CD4-positive, CD25-positive, alpha-beta regulatory T cell (primary cell): ENCODE measurements at regions not wholly inside any gene's neighbourhood (a gene's known extent, or its start where the extent isn't known, plus 50 kb on each side); places are given as distances from the start of the nearest gene placed in this dataset.
"Not testable (repeated sequence)": the region's sequence is repeated elsewhere in the genome, so short reads cannot be mapped to it uniquely, and the experiment has no call there.

Source experiments
- ATAC-seq, 2 donors: fragments of 150-1000 bp; cut with Tn5 transposase; one replicate each; pipeline ENCODE4 v1.10.0; 2021; ENCODE audit warnings: low read depth in 2 of 2, moderate number of reproducible peaks in 2 of 2, moderate library complexity in 1 of 2
- DNase-seq, 3 donors: peaks; one replicate each; pipeline versions ENCODE4 v3.0.0 to v3.0.0-alpha.2; 2012 to 2022; ENCODE audit warnings: mixed read lengths in 1 of 3
- H3K27ac ChIP-seq: one replicate; pipeline ENCODE4 v1.7.0; 2013; ENCODE audit warnings: mild to moderate bottlenecking, low read length; ENCODE audit not compliant: insufficient read depth, poor library complexity, severe bottlenecking
- H3K27me3 ChIP-seq: one replicate; pipeline ENCODE4 v1.7.0; 2013; ENCODE audit warnings: low read length; ENCODE audit not compliant: control insufficient read depth, insufficient read depth
- H3K36me3 ChIP-seq: one replicate; pipeline ENCODE4 v1.7.0; 2013; ENCODE audit warnings: mild to moderate bottlenecking, low read length, moderate library complexity; ENCODE audit not compliant: control insufficient read depth, insufficient read depth
- H3K4me1 ChIP-seq: 2 replicates; pipeline ENCODE4 v1.7.0; 2013; ENCODE audit warnings: mild to moderate bottlenecking, low read length; ENCODE audit not compliant: insufficient read depth, control insufficient read depth, poor library complexity, severe bottlenecking
- H3K4me3 ChIP-seq: one replicate; pipeline ENCODE4 v1.7.0; 2013; ENCODE audit warnings: low read depth, mild to moderate bottlenecking, low read length, moderate library complexity
- H3K9me3 ChIP-seq, 2 experiments: 1 replicate in 1 of 2; 2 replicates in 1 of 2; pipeline ENCODE4 v1.7.0; 2013; ENCODE audit warnings: low read length in 2 of 2, mild to moderate bottlenecking in 1 of 2, moderate library complexity in 1 of 2; ENCODE audit not compliant: control insufficient read depth in 2 of 2
- H3K27ac Mint-ChIP-seq, 3 donors: one replicate each; pipeline ENCODE4 v1.8.0; 2020 to 2022; ENCODE audit warnings: mild to moderate bottlenecking in 3 of 3, mixed read lengths in 3 of 3, moderate library complexity in 2 of 3
- H3K27me3 Mint-ChIP-seq: one replicate; pipeline ENCODE4 v1.8.0; 2022; ENCODE audit warnings: mild to moderate bottlenecking, mixed read lengths
- H3K36me3 Mint-ChIP-seq: one replicate; pipeline ENCODE4 v1.8.0; 2020; ENCODE audit warnings: mixed read lengths
- H3K4me1 Mint-ChIP-seq, 4 donors: one replicate each; pipeline ENCODE4 v1.8.0; 2020 to 2022; ENCODE audit warnings: mixed read lengths in 4 of 4, mild to moderate bottlenecking in 1 of 4
- H3K4me3 Mint-ChIP-seq, 4 donors: one replicate each; pipeline ENCODE4 v1.8.0; 2020 to 2022; ENCODE audit warnings: mild to moderate bottlenecking in 4 of 4, mixed read lengths in 4 of 4, moderate library complexity in 3 of 4
- H3K9me3 Mint-ChIP-seq, 7 donors: one replicate each; pipeline ENCODE4 v1.8.0; 2020 to 2022; ENCODE audit warnings: mixed read lengths in 7 of 7, mild to moderate bottlenecking in 3 of 7, moderate library complexity in 2 of 7

GRCh38 chr3:110620118-110620517 is 451.5 kb upstream of the NECTIN3 start:
- Mint-ChIP-seq H3K4me1 (no peaks in the 10 kb centered on the region), H3K27ac (no peak overlapping the region), H3K4me3 (no peak overlapping the region), H3K36me3 (no peaks in the 10 kb centered on the region), H3K27me3 (no peaks in the 10 kb centered on the region), H3K9me3 (no peaks in the 10 kb centered on the region)
- Histone ChIP-seq H3K4me3 (no peak overlapping the region), H3K4me1 (no peaks in the 10 kb centered on the region), H3K27ac (no peak overlapping the region), H3K9me3 (no peaks in the 10 kb centered on the region), H3K36me3 (no peaks in the 10 kb centered on the region), H3K27me3 (peaks cover 2% of the 10 kb centered on the region)
- ATAC-seq (no peak), DNase-seq (no peak)

GRCh38 chr3:110623571-110623970 is 448.0 kb upstream of the NECTIN3 start:
- Mint-ChIP-seq H3K9me3 (no peaks in the 10 kb centered on the region), H3K27me3 (no peaks in the 10 kb centered on the region), H3K27ac (no peak overlapping the region), H3K4me1 (peaks cover 0 to 9% (median under 1%) of the 10 kb centered on the region in 4 donors), H3K4me3 (no peak overlapping the region), H3K36me3 (no peaks in the 10 kb centered on the region)
- DNase-seq (no peak), ATAC-seq (no peak)
- H3K27ac ChIP-seq = no peak overlapping the region
- no peaks in the 10 kb centered on the region for H3K4me1 ChIP-seq
- no peaks in the 10 kb centered on the region for H3K9me3 ChIP-seq
- H3K4me3 ChIP-seq = no peak overlapping the region
- no peaks in the 10 kb centered on the region for H3K36me3 ChIP-seq
- H3K27me3 ChIP-seq = no peaks in the 10 kb centered on the region

GRCh38 chr3:110624576-110624975 is 447.0 kb upstream of the NECTIN3 start:
- H3K4me3 ChIP-seq = no peak overlapping the region
- no peak overlapping the region for H3K27ac ChIP-seq
- Mint-ChIP-seq H3K4me3 (no peak overlapping the region), H3K27me3 (no peaks in the 10 kb centered on the region), H3K4me1 (peaks cover 0 to 12% (median under 1%) of the 10 kb centered on the region in 4 donors), H3K27ac (no peak overlapping the region), H3K36me3 (no peaks in the 10 kb centered on the region), H3K9me3 (no peaks in the 10 kb centered on the region)
- H3K27me3 ChIP-seq = no peaks in the 10 kb centered on the region
- ATAC-seq (no peak), DNase-seq (no peak)
- no peaks in the 10 kb centered on the region for H3K4me1 ChIP-seq
- no peaks in the 10 kb centered on the region for H3K9me3 ChIP-seq
- no peaks in the 10 kb centered on the region for H3K36me3 ChIP-seq

GRCh38 chr3:110625201-110625747 is 446.3 kb upstream of the NECTIN3 start:
- H3K27ac ChIP-seq = no peak overlapping the region
- no peak for DNase-seq
- no peaks in the 10 kb centered on the region for H3K9me3 ChIP-seq
- no peaks in the 10 kb centered on the region for H3K4me1 ChIP-seq
- H3K36me3 ChIP-seq = no peaks in the 10 kb centered on the region
- Mint-ChIP-seq H3K4me1 (peaks cover 0 to 12% (median 1%) of the 10 kb centered on the region in 4 donors), H3K36me3 (no peaks in the 10 kb centered on the region), H3K27ac (peak overlapping the region in 1 of 3 donors; percentile 1), H3K9me3 (no peaks in the 10 kb centered on the region), H3K27me3 (no peaks in the 10 kb centered on the region), H3K4me3 (no peak overlapping the region)
- H3K4me3 ChIP-seq = no peak overlapping the region
- ATAC-seq = no peak
- no peaks in the 10 kb centered on the region for H3K27me3 ChIP-seq

GRCh38 chr3:110626652-110627111 is 444.9 kb upstream of the NECTIN3 start:
- H3K36me3 Mint-ChIP-seq, H3K36me3 ChIP-seq, H3K27me3 Mint-ChIP-seq, H3K9me3 Mint-ChIP-seq, H3K27me3 ChIP-seq, H3K4me1 ChIP-seq, H3K9me3 ChIP-seq, H3K27ac ChIP-seq: not testable (repeated sequence)
- Mint-ChIP-seq H3K4me1 (peaks cover 0 to 12% (median 4%) of the 10 kb centered on the region in 4 donors), H3K27ac (peak overlapping the region; percentile 45 to 79 (median 79)), H3K4me3 (peak overlapping the region; percentile 8 to 80 (median 52))
- peak in 2 of 3 donors; percentile 15 to 52 for DNase-seq
- peak; percentile 37 to 45 for ATAC-seq
- H3K4me3 ChIP-seq = peak overlapping the region; percentile 48

GRCh38 chr3:110628650-110629301 is 442.8 kb upstream of the NECTIN3 start:
- Mint-ChIP-seq H3K36me3 (no peaks in the 10 kb centered on the region), H3K27me3 (no peaks in the 10 kb centered on the region), H3K4me1 (peaks cover 0 to 12% (median 4%) of the 10 kb centered on the region in 4 donors), H3K4me3 (no peak overlapping the region), H3K9me3 (peaks cover 0 to 2% (median 0%) of the 10 kb centered on the region in 7 donors), H3K27ac (no peak overlapping the region)
- ATAC-seq (no peak), DNase-seq (no peak)
- Histone ChIP-seq H3K36me3 (no peaks in the 10 kb centered on the region), H3K27me3 (no peaks in the 10 kb centered on the region), H3K4me3 (no peak overlapping the region), H3K4me1 (no peaks in the 10 kb centered on the region), H3K27ac (no peak overlapping the region), H3K9me3 (no peaks in the 10 kb centered on the region)

GRCh38 chr3:110629917-110630316 is 441.7 kb upstream of the NECTIN3 start:
- Mint-ChIP-seq H3K27ac (no peak overlapping the region), H3K4me1 (peaks cover 0 to 12% (median 4%) of the 10 kb centered on the region in 4 donors), H3K9me3 (peaks cover 0 to 2% (median 0%) of the 10 kb centered on the region in 7 donors), H3K4me3 (no peak overlapping the region), H3K36me3 (no peaks in the 10 kb centered on the region), H3K27me3 (no peaks in the 10 kb centered on the region)
- H3K4me1 ChIP-seq = no peaks in the 10 kb centered on the region
- no peak overlapping the region for H3K27ac ChIP-seq
- H3K27me3 ChIP-seq = no peaks in the 10 kb centered on the region
- no peak overlapping the region for H3K4me3 ChIP-seq
- no peak for ATAC-seq
- DNase-seq = no peak
- H3K36me3 ChIP-seq = no peaks in the 10 kb centered on the region
- H3K9me3 ChIP-seq = no peaks in the 10 kb centered on the region

- no peaks in the 10 kb centered on the region for H3K9me3 ChIP-seq
- no peak overlapping the region for H3K4me3 ChIP-seq
- DNase-seq = no peak
- Mint-ChIP-seq H3K4me3 (no peak overlapping the region), H3K36me3 (no peaks in the 10 kb centered on the region), H3K27ac (no peak overlapping the region), H3K4me1 (no peaks in the 10 kb centered on the region), H3K9me3 (peaks cover 0 to 3% (median 0%) of the 10 kb centered on the region in 7 donors), H3K27me3 (peaks cover 9% of the 10 kb centered on the region)
- H3K36me3 ChIP-seq = no peaks in the 10 kb centered on the region
- H3K27me3 ChIP-seq = no peaks in the 10 kb centered on the region
- no peak overlapping the region for H3K27ac ChIP-seq
- H3K4me1 ChIP-seq = no peaks in the 10 kb centered on the region
- no peak for ATAC-seq
Measured at GRCh38 chr3:110644203-110644602, 427.4 kb upstream of the NECTIN3 start.
